Activated naive CD8-positive, alpha-beta T cell treated with anti-CD3 and anti-CD28 coated beads, Interleukin-2, amount 10 ng/mL, durations not matched to agents 7 days and 5 days (primary cell): ENCODE measurements at regions not wholly inside any gene's neighbourhood (a gene's known extent, or its start where the extent isn't known, plus 50 kb on each side); places are given as distances from the start of the nearest gene placed in this dataset.

Experiments used
- ATAC-seq: fragments of 150-1000 bp; cut with Tn5 transposase; one replicate; pipeline ENCODE4 v1.10.0; 2021; ENCODE audit warnings: low read depth, moderate library complexity
- POLR2A ChIA-PET: fragments of 350-600 bp; sonication (Branson Sonifier 250); formaldehyde crosslinking; loops from one replicate; lab custom pipeline; 2021; ENCODE audit warnings: antibody characterized with exemption; lab: Charles Lee
- DNase-seq: peaks from one replicate; pipeline ENCODE4 v3.0.0; 2021
- H3K27ac Mint-ChIP-seq: one replicate; pipeline ENCODE4 v1.8.0; 2022; ENCODE audit warnings: mild to moderate bottlenecking, mixed read lengths
- H3K27me3 Mint-ChIP-seq: one replicate; pipeline ENCODE4 v1.8.0; 2022; ENCODE audit warnings: mild to moderate bottlenecking, moderate library complexity, mixed read lengths
- H3K36me3 Mint-ChIP-seq: one replicate; pipeline ENCODE4 v1.8.0; 2021; ENCODE audit warnings: mild to moderate bottlenecking, mixed read lengths
- H3K4me1 Mint-ChIP-seq: one replicate; pipeline ENCODE4 v1.8.0; 2021; ENCODE audit warnings: mixed read lengths
- H3K4me3 Mint-ChIP-seq: one replicate; pipeline ENCODE4 v1.8.0; 2022; ENCODE audit warnings: mild to moderate bottlenecking, moderate library complexity, mixed read lengths
- H3K9me3 Mint-ChIP-seq: one replicate; pipeline ENCODE4 v1.8.0; 2021; ENCODE audit warnings: mixed read lengths

DNA sequence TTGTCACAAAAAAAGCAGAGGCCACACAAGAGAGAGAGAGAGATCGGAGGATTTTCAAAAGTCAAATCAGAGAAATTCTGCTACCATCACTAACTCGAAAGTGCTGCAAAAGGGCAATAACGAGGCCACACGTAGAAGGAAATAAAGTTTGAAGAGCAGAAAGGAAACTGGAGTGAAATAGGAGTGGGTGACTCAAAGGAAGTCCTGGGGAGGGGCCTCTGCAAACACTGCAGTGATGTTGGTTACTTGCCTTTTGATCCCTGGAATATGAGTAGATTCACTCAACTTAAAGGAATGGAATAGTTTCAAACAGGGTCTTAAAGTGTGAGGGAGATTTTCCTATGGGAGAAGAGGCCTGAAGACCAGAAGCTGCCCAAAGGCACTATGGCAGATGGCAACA, 663.4 kb upstream of the LCORL start:
- H3K9me3 Mint-ChIP-seq = no peaks in the 10 kb centered on the region
- DNase-seq = no peak
- no peaks in the 10 kb centered on the region for H3K36me3 Mint-ChIP-seq
- H3K27ac Mint-ChIP-seq = no peak overlapping the region
- H3K4me1 Mint-ChIP-seq = no peaks in the 10 kb centered on the region
- H3K27me3 Mint-ChIP-seq = no peaks in the 10 kb centered on the region
- no peak overlapping the region for H3K4me3 Mint-ChIP-seq
- no peak for ATAC-seq
- POLR2A ChIA-PET = no interaction called here

DNA sequence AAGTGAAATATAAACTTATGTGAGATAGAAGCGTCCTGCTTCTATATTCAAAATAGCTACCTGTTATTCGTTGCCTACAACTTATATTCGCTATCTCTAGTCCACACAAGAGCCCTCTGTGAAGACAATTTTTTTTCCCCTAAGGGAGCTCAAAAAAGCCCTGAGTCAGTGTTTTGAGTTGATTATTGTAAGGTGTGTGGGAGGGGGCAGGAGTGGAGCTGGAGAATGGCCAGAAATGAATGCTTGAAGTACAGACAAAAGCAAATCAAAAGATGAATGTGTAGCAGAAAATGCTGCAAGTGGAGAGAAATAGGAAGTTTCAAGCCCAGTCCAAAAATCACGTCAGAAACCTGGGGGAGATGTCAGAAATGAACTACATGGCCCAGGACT, 655.0 kb upstream of the LCORL start:
- Mint-ChIP-seq H3K27ac (no peak overlapping the region), H3K4me3 (no peak overlapping the region), H3K27me3 (no peaks in the 10 kb centered on the region), H3K4me1 (no peaks in the 10 kb centered on the region), H3K36me3 (no peaks in the 10 kb centered on the region), H3K9me3 (no peaks in the 10 kb centered on the region)
- DNase-seq (no peak), ATAC-seq (no peak)
- POLR2A ChIA-PET = no interaction called here

DNA sequence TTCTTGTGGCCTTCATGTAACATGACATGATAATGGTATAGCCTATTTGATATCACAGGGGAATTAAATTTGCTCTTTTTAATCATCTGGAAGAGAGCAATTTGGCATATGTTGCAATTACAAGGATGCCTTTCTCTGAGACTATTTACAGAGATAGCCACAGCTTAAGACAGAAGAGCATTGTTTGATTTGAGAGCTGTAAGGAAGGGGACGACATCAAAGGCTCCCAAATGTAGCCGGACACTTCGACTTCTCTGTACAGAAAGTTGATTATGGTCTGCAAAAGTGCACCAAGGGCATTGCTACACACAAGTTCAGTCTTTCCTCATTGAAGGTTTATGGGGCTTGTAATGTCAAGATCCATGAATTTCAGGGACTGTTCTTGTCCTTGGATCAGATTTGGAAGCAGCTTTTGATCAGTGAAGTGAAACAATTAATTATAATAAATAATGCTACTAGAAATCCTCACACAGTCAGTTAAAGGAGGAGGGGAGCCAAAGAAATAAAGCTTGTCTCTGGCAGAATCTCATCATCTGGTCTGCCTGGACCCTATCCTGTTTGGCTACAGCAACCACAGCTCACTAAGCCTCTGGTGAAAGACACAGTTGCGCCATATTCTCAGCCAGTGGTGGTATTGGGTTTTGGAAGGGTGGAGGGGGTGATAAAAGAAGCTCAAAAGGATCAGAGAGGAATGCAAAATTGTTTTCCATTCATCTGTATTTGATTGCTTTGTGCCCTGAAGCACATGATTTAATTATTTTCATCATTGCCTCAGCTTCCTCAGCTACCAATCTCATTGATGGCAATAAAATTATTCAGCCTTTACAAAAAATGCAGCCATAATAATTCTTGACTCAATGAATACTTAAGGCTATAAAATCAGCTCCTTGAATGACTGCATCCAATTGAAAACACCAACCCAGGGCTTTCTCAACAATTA, 654.3 kb upstream of the LCORL start:
- H3K4me1 Mint-ChIP-seq = no peaks in the 10 kb centered on the region
- H3K9me3 Mint-ChIP-seq = no peaks in the 10 kb centered on the region
- H3K4me3 Mint-ChIP-seq = no peak overlapping the region
- DNase-seq (no peak), ATAC-seq (no peak)
- H3K36me3 Mint-ChIP-seq = no peaks in the 10 kb centered on the region
- POLR2A ChIA-PET = no interaction called here
- H3K27me3 Mint-ChIP-seq = no peaks in the 10 kb centered on the region
- no peak overlapping the region for H3K27ac Mint-ChIP-seq

DNA sequence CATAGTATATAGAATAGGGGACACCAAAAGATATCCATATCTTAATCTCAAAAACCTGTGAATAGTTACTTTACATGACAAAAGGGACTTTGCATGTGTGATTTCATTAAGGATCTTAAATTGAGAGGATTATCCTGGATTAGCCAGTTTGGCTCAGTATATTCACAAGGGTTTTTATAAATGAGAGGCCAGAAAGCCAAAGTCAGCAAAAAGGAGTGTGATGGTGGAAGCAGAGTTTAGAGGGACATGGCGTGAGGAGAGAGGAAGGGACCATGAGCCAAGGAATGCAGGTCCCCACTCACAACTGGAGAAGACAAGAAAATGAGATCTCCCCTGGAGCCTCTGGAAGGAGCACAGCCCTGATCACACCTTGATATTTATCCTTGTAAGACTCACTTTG, 648.5 kb upstream of the LCORL start:
- Mint-ChIP-seq H3K27ac (no peak overlapping the region), H3K4me1 (no peaks in the 10 kb centered on the region), H3K27me3 (no peaks in the 10 kb centered on the region), H3K4me3 (no peak overlapping the region), H3K36me3 (no peaks in the 10 kb centered on the region), H3K9me3 (no peaks in the 10 kb centered on the region)
- DNase-seq = no peak
- no peak for ATAC-seq
- POLR2A ChIA-PET = no interaction called here

DNA sequence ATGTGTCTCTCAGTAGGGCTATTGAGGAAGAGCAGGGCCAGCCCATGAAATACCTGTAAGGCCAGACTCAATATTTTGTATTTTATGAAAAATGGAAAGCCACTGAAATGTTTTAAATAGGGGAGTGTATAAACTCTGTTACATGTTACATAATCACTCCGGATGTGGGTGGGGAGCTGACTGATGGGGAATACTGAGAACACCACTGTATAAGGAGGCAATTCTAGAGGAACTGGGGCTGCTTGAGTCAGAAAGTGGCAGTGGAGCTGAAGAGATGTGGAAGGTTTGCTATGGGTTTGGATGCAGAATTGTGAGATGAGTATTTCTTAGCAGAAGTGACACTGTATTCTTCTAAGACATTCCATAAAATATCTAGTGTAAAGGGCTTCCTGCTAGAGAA, 647.8 kb upstream of the LCORL start:
- POLR2A ChIA-PET = no interaction called here
- Mint-ChIP-seq H3K4me3 (no peak overlapping the region), H3K9me3 (no peaks in the 10 kb centered on the region), H3K4me1 (no peaks in the 10 kb centered on the region), H3K36me3 (no peaks in the 10 kb centered on the region), H3K27me3 (no peaks in the 10 kb centered on the region), H3K27ac (no peak overlapping the region)
- DNase-seq (no peak), ATAC-seq (no peak)

DNA sequence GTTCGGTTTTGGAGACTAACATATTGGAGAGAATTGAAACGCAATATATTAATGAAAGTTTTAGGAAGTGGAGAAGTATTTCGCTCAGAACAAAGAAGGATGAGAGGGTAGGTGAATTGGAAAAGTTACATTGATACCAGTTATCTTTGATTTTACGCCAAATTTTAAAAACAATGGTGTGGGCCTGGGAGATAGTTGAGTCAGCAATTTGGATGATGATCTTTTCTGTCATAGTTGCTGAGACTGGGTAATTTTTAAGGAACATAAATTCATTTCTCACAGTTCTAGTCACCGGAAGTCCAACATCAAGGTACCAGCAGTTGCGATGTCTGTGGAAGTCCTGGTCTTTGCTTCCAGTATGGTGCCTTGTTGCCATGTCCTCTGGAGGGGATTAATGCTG, 644.8 kb upstream of the LCORL start:
- H3K27me3 Mint-ChIP-seq = no peaks in the 10 kb centered on the region
- H3K9me3 Mint-ChIP-seq = no peaks in the 10 kb centered on the region
- DNase-seq = no peak
- H3K4me3 Mint-ChIP-seq = no peak overlapping the region
- H3K27ac Mint-ChIP-seq = no peak overlapping the region
- ATAC-seq = no peak
- H3K36me3 Mint-ChIP-seq = no peaks in the 10 kb centered on the region
- H3K4me1 Mint-ChIP-seq = no peaks in the 10 kb centered on the region
- POLR2A ChIA-PET = no interaction called here

DNA sequence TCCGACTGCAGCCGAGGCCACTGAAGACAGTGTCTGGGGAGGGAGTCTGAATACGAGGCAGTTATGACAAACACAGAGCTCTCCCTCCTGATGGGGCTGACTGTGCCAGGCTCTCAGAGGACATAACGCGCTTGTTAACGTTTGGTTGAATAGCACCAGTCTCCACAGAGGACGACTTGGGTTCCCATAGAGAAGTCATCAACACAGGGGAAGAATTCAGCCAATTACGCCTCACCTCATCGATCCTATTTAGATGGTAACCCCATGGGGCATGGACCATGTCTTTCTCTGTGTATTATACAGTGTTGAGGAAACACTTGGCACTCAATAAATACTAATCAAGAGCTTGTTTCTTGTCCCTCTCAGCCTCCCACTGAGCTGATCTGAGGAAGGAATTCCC, 642.6 kb upstream of the LCORL start:
- no peak overlapping the region for H3K4me3 Mint-ChIP-seq
- no peaks in the 10 kb centered on the region for H3K4me1 Mint-ChIP-seq
- H3K9me3 Mint-ChIP-seq = no peaks in the 10 kb centered on the region
- no peak overlapping the region for H3K27ac Mint-ChIP-seq
- POLR2A ChIA-PET = no interaction called here
- ATAC-seq (no peak), DNase-seq (no peak)
- no peaks in the 10 kb centered on the region for H3K27me3 Mint-ChIP-seq
- H3K36me3 Mint-ChIP-seq = no peaks in the 10 kb centered on the region

DNA sequence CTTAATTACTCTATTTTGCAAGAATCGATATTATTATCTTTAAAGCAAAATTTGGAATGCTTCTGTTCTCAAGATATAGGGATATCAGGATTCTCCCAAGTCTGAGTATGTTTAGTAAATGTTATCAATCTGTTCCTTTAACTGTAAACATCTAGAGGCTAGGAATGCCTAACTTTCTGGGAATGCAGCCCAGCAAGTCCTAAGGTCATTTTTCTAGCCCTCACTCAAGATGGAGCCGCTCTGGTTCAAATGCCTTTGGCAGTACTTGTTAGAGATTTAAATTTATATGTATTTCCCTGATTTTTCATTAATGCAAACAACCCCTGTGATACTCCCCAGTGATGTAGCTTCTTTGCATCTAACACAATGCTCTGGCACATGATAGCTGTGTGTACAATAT, 623.8 kb upstream of the LCORL start:
- no peak overlapping the region for H3K4me3 Mint-ChIP-seq
- ATAC-seq (no peak), DNase-seq (no peak)
- no peaks in the 10 kb centered on the region for H3K27me3 Mint-ChIP-seq
- H3K36me3 Mint-ChIP-seq = no peaks in the 10 kb centered on the region
- no peaks in the 10 kb centered on the region for H3K4me1 Mint-ChIP-seq
- POLR2A ChIA-PET = no interaction called here
- no peak overlapping the region for H3K27ac Mint-ChIP-seq
- peaks cover 1% of the 10 kb centered on the region for H3K9me3 Mint-ChIP-seq

DNA sequence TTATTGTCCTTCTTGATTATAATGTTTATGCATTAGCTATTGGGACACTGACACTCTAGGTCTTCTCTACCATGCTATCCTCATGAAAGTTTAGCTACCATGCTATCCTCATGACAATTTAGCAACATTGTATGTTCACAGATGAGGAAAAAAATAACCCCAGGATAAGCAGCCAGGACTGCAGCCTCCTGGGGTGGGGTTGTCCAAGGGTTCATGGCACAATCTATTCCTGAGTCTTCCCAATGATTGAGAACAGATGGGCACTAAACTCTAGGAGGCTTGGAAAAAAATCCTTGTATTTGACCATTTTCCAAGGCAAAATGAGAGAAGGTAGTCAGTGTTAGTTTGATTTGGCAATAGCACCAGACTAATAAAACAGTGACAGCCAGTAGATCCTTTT, 619.8 kb upstream of the LCORL start:
- no peaks in the 10 kb centered on the region for H3K9me3 Mint-ChIP-seq
- H3K36me3 Mint-ChIP-seq = no peaks in the 10 kb centered on the region
- no peak overlapping the region for H3K4me3 Mint-ChIP-seq
- no peak for DNase-seq
- POLR2A ChIA-PET = no interaction called here
- H3K27ac Mint-ChIP-seq = no peak overlapping the region
- H3K27me3 Mint-ChIP-seq = no peaks in the 10 kb centered on the region
- no peak for ATAC-seq
- H3K4me1 Mint-ChIP-seq = no peaks in the 10 kb centered on the region

DNA sequence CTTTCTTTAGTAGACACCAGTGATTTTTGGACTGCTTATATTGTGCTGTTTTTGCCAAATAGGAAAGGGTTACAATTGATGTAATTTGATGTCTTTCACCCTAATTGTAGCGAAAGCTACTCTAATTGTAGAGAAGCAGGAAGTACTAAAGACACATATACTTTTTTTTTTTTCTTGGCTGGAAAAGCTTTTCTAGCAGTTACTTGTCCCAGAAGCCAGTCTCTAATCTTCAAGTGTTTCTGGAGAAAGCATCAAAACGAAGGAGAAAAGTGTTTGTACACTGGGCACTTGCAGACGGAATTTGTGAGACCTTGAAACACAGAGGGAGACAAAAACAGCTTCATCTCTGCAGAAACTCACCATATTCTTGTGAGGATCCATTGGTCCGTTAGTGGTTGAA, 616.5 kb upstream of the LCORL start:
- DNase-seq = no peak
- no peak for ATAC-seq
- Mint-ChIP-seq H3K36me3 (no peaks in the 10 kb centered on the region), H3K27me3 (no peaks in the 10 kb centered on the region), H3K4me3 (no peak overlapping the region), H3K4me1 (no peaks in the 10 kb centered on the region), H3K9me3 (no peaks in the 10 kb centered on the region), H3K27ac (no peak overlapping the region)
- POLR2A ChIA-PET = no interaction called here

DNA sequence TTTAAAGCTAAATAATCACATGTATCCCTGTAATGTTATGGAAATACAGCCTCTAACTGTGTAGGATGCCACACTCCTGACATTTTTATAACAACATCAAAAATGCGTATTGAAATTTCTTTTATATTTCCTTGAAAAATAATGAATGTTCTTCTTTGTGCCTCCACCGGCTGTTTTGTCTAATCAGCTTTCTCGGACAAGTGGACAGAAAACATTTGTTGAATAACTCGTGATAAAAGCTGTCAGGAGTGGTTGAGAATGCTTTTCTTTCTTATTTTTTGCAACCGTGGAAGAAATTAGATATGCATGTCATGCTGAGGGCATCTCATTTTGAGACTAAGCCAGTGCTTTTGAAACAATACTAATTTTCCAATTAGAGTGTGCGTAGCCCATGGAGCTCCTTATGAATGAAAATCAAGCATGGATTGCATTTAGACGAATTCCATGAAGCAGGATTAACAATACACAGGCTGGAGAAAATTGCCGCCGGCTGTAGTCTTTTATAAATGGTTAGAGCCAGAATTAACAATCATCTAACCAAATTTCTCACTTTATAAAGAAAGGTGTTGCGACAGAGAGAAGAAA, 614.5 kb upstream of the LCORL start:
- no peak for ATAC-seq
- Mint-ChIP-seq H3K27me3 (no peaks in the 10 kb centered on the region), H3K27ac (no peak overlapping the region), H3K9me3 (no peaks in the 10 kb centered on the region), H3K4me3 (no peak overlapping the region), H3K4me1 (no peaks in the 10 kb centered on the region), H3K36me3 (no peaks in the 10 kb centered on the region)
- POLR2A ChIA-PET = no interaction called here
- no peak for DNase-seq

DNA sequence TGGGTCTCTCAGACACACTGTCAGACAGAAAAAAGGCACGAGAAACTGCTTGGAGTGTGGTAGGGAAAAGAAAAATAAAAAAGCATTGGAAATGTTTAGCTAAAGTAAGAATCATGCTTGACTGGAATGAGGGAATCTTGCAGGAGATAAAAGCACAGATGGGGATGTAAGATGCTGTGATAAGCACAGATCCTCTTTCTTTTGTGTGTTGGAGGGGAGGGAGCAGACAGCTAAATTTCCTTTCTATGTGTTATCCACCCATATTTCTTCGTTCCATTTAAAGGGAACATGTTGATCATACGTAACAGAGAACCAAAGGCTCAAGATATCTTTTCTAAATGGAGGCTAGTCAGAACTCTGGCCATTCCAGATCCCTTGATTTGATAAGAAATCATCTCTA, 614.0 kb upstream of the LCORL start:
- Mint-ChIP-seq H3K36me3 (no peaks in the 10 kb centered on the region), H3K4me1 (no peaks in the 10 kb centered on the region), H3K9me3 (no peaks in the 10 kb centered on the region), H3K27me3 (no peaks in the 10 kb centered on the region), H3K27ac (no peak overlapping the region), H3K4me3 (no peak overlapping the region)
- ATAC-seq = no peak
- POLR2A ChIA-PET = no interaction called here
- DNase-seq = no peak

DNA sequence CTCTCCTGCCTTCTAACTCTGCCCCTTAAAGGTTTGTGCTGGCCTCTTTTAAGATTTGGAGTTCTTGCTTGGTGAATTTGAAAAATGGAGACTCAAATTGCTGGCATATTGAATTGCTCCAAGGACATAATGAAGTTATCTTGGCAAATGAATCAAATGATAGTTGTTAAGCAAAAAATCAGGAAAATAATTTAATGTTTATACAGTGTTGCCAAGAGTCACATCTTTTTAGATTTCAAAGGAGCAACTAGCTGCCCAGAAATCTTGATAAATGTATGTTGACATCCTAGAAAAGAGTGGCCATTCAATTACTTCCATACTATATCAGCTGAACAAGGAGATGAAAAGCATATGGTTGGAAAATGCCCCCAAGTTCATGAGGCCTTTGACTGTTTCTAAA, 610.0 kb upstream of the LCORL start:
- H3K9me3 Mint-ChIP-seq = no peaks in the 10 kb centered on the region
- H3K4me3 Mint-ChIP-seq = no peak overlapping the region
- H3K36me3 Mint-ChIP-seq = no peaks in the 10 kb centered on the region
- DNase-seq (no peak), ATAC-seq (no peak)
- POLR2A ChIA-PET = no interaction called here
- no peaks in the 10 kb centered on the region for H3K27me3 Mint-ChIP-seq
- no peaks in the 10 kb centered on the region for H3K4me1 Mint-ChIP-seq
- no peak overlapping the region for H3K27ac Mint-ChIP-seq
